Testis (tissue), 2 donors: ENCODE measurements at regions not wholly inside any gene's neighbourhood (a gene's known extent, or its start where the extent isn't known, plus 50 kb on each side); places are given as distances from the start of the nearest gene placed in this dataset.

Source experiments
- CTCF ChIP-seq, 3 experiments: fragments of 450-650 bp in 2 of 3; fragments of 200-600 bp in 1 of 3; sonication (generic) in 1 of 3; IDR thresholded peaks; one replicate each; pipeline ENCODE4 v1.5.1; 2016 to 2019; ENCODE audit warnings: antibody characterized with exemption in 3 of 3, mild to moderate bottlenecking in 2 of 3, moderate library complexity in 1 of 3
- POLR2A ChIP-seq: fragments of 450-650 bp; IDR thresholded peaks from one replicate; pipeline ENCODE4 v1.6.1; 2017; ENCODE audit warnings: antibody characterized with exemption, mild to moderate bottlenecking, moderate library complexity

- TF ChIP-seq POLR2A (no peak), CTCF (IDR thresholded peaks at IDR 0.05) (no peak)
These were observed 128.9 kb upstream of the SATB2 start for GRCh38 chr2:199586646-199587045.
